ENCODE measurements at regions not wholly inside any gene's neighbourhood (a gene's known extent, or its start where the extent isn't known, plus 50 kb on each side); places are given as distances from the start of the nearest gene placed in this dataset.

DNA sequence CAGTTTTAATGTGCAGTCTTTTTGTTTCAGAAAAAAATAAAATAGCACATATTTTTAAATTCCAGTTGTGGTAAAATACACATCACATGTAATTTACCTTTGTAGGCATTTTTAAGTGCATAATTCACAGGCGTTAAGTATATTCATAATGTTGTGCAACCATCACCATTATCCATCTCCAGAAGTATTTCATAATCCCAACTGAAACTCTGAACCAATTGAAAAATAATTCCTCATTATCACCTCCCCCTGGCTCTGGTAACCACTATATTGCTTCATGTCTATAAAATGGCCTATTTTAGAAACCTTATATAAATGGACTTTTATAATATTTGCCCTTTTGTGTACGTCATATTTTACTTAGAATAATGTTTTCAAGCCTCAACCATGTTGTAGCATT, 756.5 kb upstream of the KLHL1 start:
- TF ChIP-seq CTCF (conservative IDR thresholded peaks at IDR 0.05), result no peak
- TF ChIP-seq EZH2 (IDR thresholded peaks at IDR 0.05; ENCODE audit: low read depth), result no peak

Data from PC-9 (cell line).